HFFc6 (cell line): ENCODE measurements at regions not wholly inside any gene's neighbourhood (a gene's known extent, or its start where the extent isn't known, plus 50 kb on each side); places are given as distances from the start of the nearest gene placed in this dataset.
A peak's percentile ranks its signal among the peaks of the same experiment; 100 is the strongest.

Experiments
- DNase-seq: peaks from one replicate; pipeline ENCODE4 v3.0.0-alpha.2; 2018
- H3K27ac Mint-ChIP-seq: 2 replicates; pipeline ENCODE4 v1.8.0; 2020; ENCODE audit warnings: mild to moderate bottlenecking, mixed read lengths
- H3K27me3 Mint-ChIP-seq: 2 replicates; pipeline ENCODE4 v1.8.0; 2021; ENCODE audit warnings: mild to moderate bottlenecking, moderate library complexity, mixed read lengths; ENCODE audit not compliant: insufficient read depth
- H3K36me3 Mint-ChIP-seq: 2 replicates; pipeline ENCODE4 v1.8.0; 2021; ENCODE audit warnings: low read depth, mixed read lengths
- H3K4me1 Mint-ChIP-seq: 2 replicates; pipeline ENCODE4 v1.8.0; 2020; ENCODE audit warnings: low read depth, mixed read lengths
- H3K4me3 Mint-ChIP-seq: 2 replicates; pipeline ENCODE4 v1.8.0; 2020; ENCODE audit warnings: mild to moderate bottlenecking, moderate library complexity, mixed read lengths
- H3K9me3 Mint-ChIP-seq: 2 replicates; pipeline ENCODE4 v1.8.0; 2020; ENCODE audit warnings: mild to moderate bottlenecking, mixed read lengths
- CTCF ChIP-seq: fragments of 200-600 bp; sonication (generic); IDR thresholded peaks from 2 replicates; pipeline ENCODE4 v1.5.0; 2021; ENCODE audit warnings: antibody characterized with exemption, mild to moderate bottlenecking

- H3K4me3 Mint-ChIP-seq: no peak overlapping the region
- H3K27ac Mint-ChIP-seq: no peak overlapping the region
- H3K27me3 Mint-ChIP-seq: no peaks in the 10 kb centered on the region; the same call in 1 of the 2 replicates
- no peak for TF ChIP-seq CTCF
- no peaks in the 10 kb centered on the region for H3K9me3 Mint-ChIP-seq
- peaks cover 6% of the 10 kb centered on the region; the same call in 1 of the 2 replicates for H3K4me1 Mint-ChIP-seq
- no peaks in the 10 kb centered on the region for H3K36me3 Mint-ChIP-seq
- no peak for DNase-seq
These were observed 235.6 kb upstream of the CSNK1A1L start for GRCh38 chr13:37340901-37341670.

- Mint-ChIP-seq H3K36me3 (no peaks in the 10 kb centered on the region), H3K27me3 (no peaks in the 10 kb centered on the region; the same call in 1 of the 2 replicates), H3K4me3 (no peak overlapping the region), H3K27ac (no peak overlapping the region), H3K4me1 (peaks cover 6% of the 10 kb centered on the region; the same call in 1 of the 2 replicates), H3K9me3 (no peaks in the 10 kb centered on the region)
- TF ChIP-seq CTCF: no peak
- DNase-seq: no peak
These were observed 233.9 kb upstream of the CSNK1A1L start for GRCh38 chr13:37339386-37339735.

GRCh38 chr13:37338726-37339385 lies 233.4 kb upstream of the CSNK1A1L start:
- TF ChIP-seq CTCF: no peak
- H3K4me3 Mint-ChIP-seq: no peak overlapping the region
- DNase-seq: no peak
- H3K4me1 Mint-ChIP-seq: peaks cover 6% of the 10 kb centered on the region; the same call in 1 of the 2 replicates
- no peaks in the 10 kb centered on the region for H3K9me3 Mint-ChIP-seq
- H3K27ac Mint-ChIP-seq: no peak overlapping the region
- H3K27me3 Mint-ChIP-seq: no peaks in the 10 kb centered on the region; the same call in 1 of the 2 replicates
- H3K36me3 Mint-ChIP-seq: no peaks in the 10 kb centered on the region

- no peak overlapping the region for H3K27ac Mint-ChIP-seq
- peaks cover 10% of the 10 kb centered on the region for H3K36me3 Mint-ChIP-seq
- no peaks in the 10 kb centered on the region for H3K27me3 Mint-ChIP-seq
- TF ChIP-seq CTCF: no peak
- no peak for DNase-seq
- no peak overlapping the region for H3K4me3 Mint-ChIP-seq
- peaks cover 18% of the 10 kb centered on the region for H3K4me1 Mint-ChIP-seq
- peaks cover 10% of the 10 kb centered on the region for H3K9me3 Mint-ChIP-seq
These were observed 220.9 kb upstream of the CSNK1A1L start for GRCh38 chr13:37326334-37326733.

- Mint-ChIP-seq H3K4me3 (no peak overlapping the region), H3K9me3 (peaks cover 13% of the 10 kb centered on the region), H3K4me1 (peaks cover 15% of the 10 kb centered on the region), H3K27ac (no peak overlapping the region), H3K27me3 (no peaks in the 10 kb centered on the region; the same call in none of the 2 replicates), H3K36me3 (peaks cover 18% of the 10 kb centered on the region)
- peak; percentile 17 for DNase-seq
- no peak for TF ChIP-seq CTCF
These were observed 213.6 kb upstream of the CSNK1A1L start for GRCh38 chr13:37319031-37319443.
